ENCODE measurements at regions not wholly inside any gene's neighbourhood (a gene's known extent, or its start where the extent isn't known, plus 50 kb on each side); places are given as distances from the start of the nearest gene placed in this dataset.

DNA sequence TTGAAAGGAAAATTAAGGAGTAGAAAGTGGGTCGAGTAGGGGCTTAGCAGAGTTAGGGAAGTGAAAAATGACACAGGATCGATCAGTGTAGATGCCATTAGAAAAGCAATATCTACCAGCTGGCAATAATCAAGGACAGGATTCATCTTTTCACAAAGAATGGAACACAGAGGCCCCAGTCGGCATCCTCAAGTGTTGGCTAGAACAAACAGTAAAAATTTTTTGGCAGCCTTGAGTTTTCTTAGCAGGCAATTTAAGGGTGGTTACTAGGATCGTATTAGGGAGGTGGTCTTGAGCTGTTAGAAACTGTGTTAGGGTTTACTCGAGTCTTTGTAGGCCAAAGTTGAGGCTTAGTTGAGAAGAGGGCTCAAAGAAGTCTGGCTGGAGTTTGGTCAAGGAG is 658.8 kb upstream of the SGO1 start:
- Histone ChIP-seq H2AFZ (ENCODE audit: low read length) (peak overlapping the region; percentile 4), H4K20me1 (ENCODE audit: control insufficient read depth, insufficient read depth, insufficient read length) (no peaks in the 10 kb centered on the region), H2BK12ac (ENCODE audit: insufficient read length, low read depth, low read length) (no peak overlapping the region), H2BK20ac (ENCODE audit: low read depth, low read length, poor library complexity, severe bottlenecking) (no peak overlapping the region), H2BK5ac (ENCODE audit: insufficient read length, low read length) (no peak overlapping the region), H2BK120ac (ENCODE audit: low read depth, low read length, poor library complexity, severe bottlenecking) (no peak overlapping the region), H3K9ac (ENCODE audit: extremely low read depth, insufficient read length, low read length) (no peak overlapping the region), H3K9me3 (ENCODE audit: control insufficient read depth, low read depth, low read length) (no peaks in the 10 kb centered on the region), H2AK5ac (ENCODE audit: insufficient read length, low read length) (no peak overlapping the region), H3K56ac (ENCODE audit: insufficient read length, low read depth, low read length) (no peak overlapping the region), H3K4me2 (ENCODE audit: insufficient read depth, insufficient read length, low read length) (no peak overlapping the region), H3K79me1 (ENCODE audit: insufficient read depth, low read depth, low read length, poor library complexity, severe bottlenecking) (no peaks in the 10 kb centered on the region), H2BK15ac (ENCODE audit: low read depth, low read length) (no peak overlapping the region), H3K27ac (ENCODE audit: insufficient read length, low read depth, low read length) (no peak overlapping the region), H3K14ac (ENCODE audit: insufficient read depth, low read length) (no peak overlapping the region), H4K8ac (replicated peaks; ENCODE audit: insufficient read length, low read depth, low read length) (no peak overlapping the region), H3K23me2 (ENCODE audit: insufficient read length, low read depth, low read length, poor library complexity, severe bottlenecking) (no peaks in the 10 kb centered on the region), H3K23ac (ENCODE audit: insufficient read length, low read depth, low read length) (no peak overlapping the region), H4K5ac (ENCODE audit: insufficient read length, low read depth, low read length) (no peak overlapping the region), H3K4me1 (ENCODE audit: insufficient read depth, low read length) (peaks cover 2% of the 10 kb centered on the region; the same call in 1 of the 2 replicates), H3K4ac (ENCODE audit: low read depth, low read length) (no peak overlapping the region), H3K27me3 (ENCODE audit: insufficient read depth, low read length) (no peaks in the 10 kb centered on the region), H3K18ac (ENCODE audit: insufficient read length, low read depth, low read length) (no peak overlapping the region), H3T11ph (ENCODE audit: low read length) (no peak overlapping the region), H4K91ac (ENCODE audit: insufficient read length, low read depth, low read length) (no peak overlapping the region), H3K79me2 (ENCODE audit: insufficient read depth, low read length) (0 out of 2 replicates have a peak, but pooled peaks cover 2% of the 10 kb centered on the region)
- no peaks in the 10 kb centered on the region for H3K9me3 Mint-ChIP-seq
- TF ChIP-seq, protein P1, sequence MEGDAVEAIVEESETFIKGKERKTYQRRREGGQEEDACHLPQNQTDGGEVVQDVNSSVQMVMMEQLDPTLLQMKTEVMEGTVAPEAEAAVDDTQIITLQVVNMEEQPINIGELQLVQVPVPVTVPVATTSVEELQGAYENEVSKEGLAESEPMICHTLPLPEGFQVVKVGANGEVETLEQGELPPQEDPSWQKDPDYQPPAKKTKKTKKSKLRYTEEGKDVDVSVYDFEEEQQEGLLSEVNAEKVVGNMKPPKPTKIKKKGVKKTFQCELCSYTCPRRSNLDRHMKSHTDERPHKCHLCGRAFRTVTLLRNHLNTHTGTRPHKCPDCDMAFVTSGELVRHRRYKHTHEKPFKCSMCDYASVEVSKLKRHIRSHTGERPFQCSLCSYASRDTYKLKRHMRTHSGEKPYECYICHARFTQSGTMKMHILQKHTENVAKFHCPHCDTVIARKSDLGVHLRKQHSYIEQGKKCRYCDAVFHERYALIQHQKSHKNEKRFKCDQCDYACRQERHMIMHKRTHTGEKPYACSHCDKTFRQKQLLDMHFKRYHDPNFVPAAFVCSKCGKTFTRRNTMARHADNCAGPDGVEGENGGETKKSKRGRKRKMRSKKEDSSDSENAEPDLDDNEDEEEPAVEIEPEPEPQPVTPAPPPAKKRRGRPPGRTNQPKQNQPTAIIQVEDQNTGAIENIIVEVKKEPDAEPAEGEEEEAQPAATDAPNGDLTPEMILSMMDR (conservative IDR thresholded peaks at IDR 0.05) = no peak
- no CpG with 5 or more reads among the region's 5 CpGs for WGBS (ENCODE audit: extremely low coverage, insufficient read length, low lambda C conversion rate)
- H3K4me3 Mint-ChIP-seq = no peak overlapping the region
- DNase-seq = no peak
- H3K27ac Mint-ChIP-seq = no peak overlapping the region
- H3K36me3 Mint-ChIP-seq (ENCODE audit: insufficient read depth in 1 of 3, low read depth in 3 of 3) = no peaks in the 10 kb centered on the region
- H3K4me1 Mint-ChIP-seq = peaks cover 14 to 24% of the 10 kb centered on the region in 2 experiments
- H3K27me3 Mint-ChIP-seq (ENCODE audit: low read depth) = no peaks in the 10 kb centered on the region

Data from H9 (cell line).